ENCODE measurements at regions not wholly inside any gene's neighbourhood (a gene's known extent, or its start where the extent isn't known, plus 50 kb on each side); places are given as distances from the start of the nearest gene placed in this dataset.

- no TSS peak for BruUV-seq (replicated peaks)
Measured at GRCh38 chr5:15385553-15385952, 114.4 kb upstream of the FBXL7 start.

GRCh38 chr5:15385037-15385436 is 114.9 kb upstream of the FBXL7 start:
- CTCF ChIA-PET: interaction anchor here (1.1 kb wide), 1 partner anchor 235 kb away, joined by 3 read pairs; no protein-coding TSS in a partner anchor

More at GRCh38 chr5:15385553-15385952, 114.4 kb upstream of the FBXL7 start:
- Histone ChIP-seq H3K4me2 (ENCODE audit: insufficient read depth, low read length) (no peak overlapping the region), H3K36me3 (ENCODE audit: control insufficient read depth in 2 of 2, extremely low read depth in 1 of 2, insufficient read depth in 2 of 2, low read length in 2 of 2) (no peaks in the 10 kb centered on the region), H3K9me3 (replicated peaks; ENCODE audit: control insufficient read depth, insufficient read depth, low read length) (no peaks in the 10 kb centered on the region), H3K79me2 (ENCODE audit: control insufficient read depth, insufficient read depth, low read length) (no peaks in the 10 kb centered on the region), H4K20me1 (replicated peaks; ENCODE audit: control insufficient read depth, extremely low read depth, insufficient read depth, low read length) (no peaks in the 10 kb centered on the region), H3K4me1 (ENCODE audit: control insufficient read depth, extremely low read depth, insufficient read depth, low read length) (no peaks in the 10 kb centered on the region), H3K9me1 (replicated peaks; ENCODE audit: control insufficient read depth, extremely low read depth, insufficient read depth, low read length) (no peaks in the 10 kb centered on the region), H3K4me3 (replicated peaks in 1 of 3; ENCODE audit: insufficient read depth in 1 of 3, low read depth in 1 of 3, low read length in 3 of 3) (no peak overlapping the region), H3K9ac (replicated peaks; ENCODE audit: extremely low read depth, insufficient read depth, low read length) (no peak overlapping the region), H2AFZ (ENCODE audit: low read depth, low read length) (no peak overlapping the region), H3K27ac (ENCODE audit: insufficient read depth, low read depth, low read length) (no peak overlapping the region), H3K27me3 (ENCODE audit: control insufficient read depth in 2 of 2, insufficient read depth in 2 of 2, low read length in 2 of 2) (peaks cover 0 to 3% of the 10 kb centered on the region in 2 experiments)
- POLR2A ChIA-PET: no interaction called here
- dilution Hi-C loops (cut with MboI; ENCODE audit: extremely low pct_ligation_motif_present, low sequenced_read_pairs): no loop called here
- no peak for DNase-seq (ENCODE audit: low read depth, low spot score)
- intact Hi-C loops (cut with micrococcal nuclease): no loop called here
- no peak for FAIRE-seq
- CTCF ChIA-PET: interaction anchor here (1.1 kb wide), 1 partner anchor 234 kb away, joined by 3 read pairs; no protein-coding TSS in a partner anchor
- no peak for TF ChIP-seq EZH2 (IDR thresholded peaks at IDR 0.05; ENCODE audit: borderline replicate concordance, low read depth, low read length, severe bottlenecking)

More at GRCh38 chr5:15385037-15385436, 114.9 kb upstream of the FBXL7 start:
- H2AFZ ChIP-seq (ENCODE audit: low read depth, low read length): no peak overlapping the region
- H3K4me2 ChIP-seq (ENCODE audit: insufficient read depth, low read length): no peak overlapping the region
- no peaks in the 10 kb centered on the region for H3K79me2 ChIP-seq (ENCODE audit: control insufficient read depth, insufficient read depth, low read length)
- no peak overlapping the region for H3K4me3 ChIP-seq (replicated peaks in 1 of 3; ENCODE audit: insufficient read depth in 1 of 3, low read depth in 1 of 3, low read length in 3 of 3)
- BruUV-seq (replicated peaks): no TSS peak
- POLR2A ChIA-PET: no interaction called here
- H3K4me1 ChIP-seq (ENCODE audit: control insufficient read depth, extremely low read depth, insufficient read depth, low read length): no peaks in the 10 kb centered on the region
- TF ChIP-seq EZH2 (IDR thresholded peaks at IDR 0.05; ENCODE audit: borderline replicate concordance, low read depth, low read length, severe bottlenecking) (no peak), POLR2A (IDR thresholded peaks at IDR 0.05; ENCODE audit: low read depth, low read length) (no peak), FOS (IDR thresholded peaks at IDR 0.05; ENCODE audit: borderline replicate concordance, insufficient read depth, low read length) (no peak), JUN (IDR thresholded peaks at IDR 0.05; ENCODE audit: borderline replicate concordance, insufficient read depth, insufficient read length, low read depth) (no peak), GATA2 (IDR thresholded peaks at IDR 0.05; ENCODE audit: insufficient read depth, insufficient read length, low read depth, low read length) (no peak), MYC (IDR thresholded peaks at IDR 0.05; ENCODE audit: low read depth, low read length) (no peak), POLR2AphosphoS5 (IDR thresholded peaks at IDR 0.05; ENCODE audit: insufficient read depth, low read depth, low read length) (no peak), MAX (IDR thresholded peaks at IDR 0.05; ENCODE audit: insufficient read depth, insufficient read length) (no peak), CTCF (IDR thresholded peaks at IDR 0.05; ENCODE audit: extremely low read depth in 1 of 2, insufficient read depth in 1 of 2, low read depth in 1 of 2, low read length in 2 of 2) (no peak)
- peaks cover 0 to 3% of the 10 kb centered on the region in 2 experiments for H3K27me3 ChIP-seq (ENCODE audit: control insufficient read depth in 2 of 2, insufficient read depth in 2 of 2, low read length in 2 of 2)
- H4K20me1 ChIP-seq (replicated peaks; ENCODE audit: control insufficient read depth, extremely low read depth, insufficient read depth, low read length): no peaks in the 10 kb centered on the region
- H3K27ac ChIP-seq (ENCODE audit: insufficient read depth, low read depth, low read length): no peak overlapping the region
- H3K36me3 ChIP-seq (ENCODE audit: control insufficient read depth in 2 of 2, extremely low read depth in 1 of 2, insufficient read depth in 2 of 2, low read length in 2 of 2): no peaks in the 10 kb centered on the region
- no peak overlapping the region for H3K9ac ChIP-seq (replicated peaks; ENCODE audit: extremely low read depth, insufficient read depth, low read length)
- H3K9me3 ChIP-seq (replicated peaks; ENCODE audit: control insufficient read depth, insufficient read depth, low read length): no peaks in the 10 kb centered on the region
- dilution Hi-C loops (cut with MboI; ENCODE audit: extremely low pct_ligation_motif_present, low sequenced_read_pairs) (no loop called here), intact Hi-C loops (cut with micrococcal nuclease) (no loop called here)
- H3K9me1 ChIP-seq (replicated peaks; ENCODE audit: control insufficient read depth, extremely low read depth, insufficient read depth, low read length): no peaks in the 10 kb centered on the region
- FAIRE-seq (no peak), DNase-seq (ENCODE audit: low read depth, low spot score) (no peak)

Data from endothelial cell of umbilical vein (primary cell).